T-cell (primary cell): ENCODE measurements at regions not wholly inside any gene's neighbourhood (a gene's known extent, or its start where the extent isn't known, plus 50 kb on each side); places are given as distances from the start of the nearest gene placed in this dataset.
"Not testable (repeated sequence)": the region's sequence is repeated elsewhere in the genome, so short reads cannot be mapped to it uniquely, and the experiment has no call there.

Experiments used
- ATAC-seq, 4 experiments: fragments of 200-7000 bp in 3 of 4; fragments of 150-1000 bp in 1 of 4; cut with Tn5 transposase; replicated peaks in 1 of 4; 1 replicate in 3 of 4; 2 replicates in 1 of 4; pipeline ENCODE4 v1.10.0; 2021; ENCODE audit warnings: moderate library complexity in 3 of 4, mild to moderate bottlenecking in 2 of 4, moderate number of reproducible peaks in 1 of 4
- CTCF ChIA-PET, 2 donors: fragments of 300-600 bp; sonication (Branson Sonifier 250); formaldehyde crosslinking; loops; one replicate each; lab custom pipeline; 2022; ENCODE audit warnings: antibody characterized with exemption in 2 of 2; lab: Charles Lee
- POLR2A ChIA-PET, 2 donors: fragments of 300-600 bp; sonication (Branson Sonifier 250); formaldehyde crosslinking; loops; one replicate each; lab custom pipeline; 2022; ENCODE audit warnings: antibody characterized with exemption in 2 of 2; lab: Charles Lee
- DNase-seq, 35 experiments: peaks; one replicate each; pipeline versions ENCODE4 v3.0.0 to v3.0.0-alpha.2; 2013 to 2023
- H3K27ac ChIP-seq: one replicate; pipeline ENCODE4 v1.5.1; 2013; ENCODE audit warnings: low read length
- H3K27me3 ChIP-seq, 2 experiments: replicated peaks in 1 of 2; 1 replicate in 1 of 2; 2 replicates in 1 of 2; pipeline versions ENCODE4 v1.6.1 to v1.7.0; 2013; ENCODE audit warnings: low read length in 1 of 2, mixed read lengths in 1 of 2; ENCODE audit not compliant: control insufficient read depth in 2 of 2, insufficient read depth in 2 of 2; ENCODE audit errors: extremely low read depth in 1 of 2
- H3K36me3 ChIP-seq, 2 donors: 1 replicate in 1 of 2; 2 replicates in 1 of 2; pipeline versions ENCODE4 v1.6.1 to v1.7.0; 2013; ENCODE audit warnings: low read length in 1 of 2; ENCODE audit not compliant: control insufficient read depth in 2 of 2, insufficient read depth in 1 of 2; ENCODE audit errors: extremely low read depth in 1 of 2
- H3K4me1 ChIP-seq, 2 experiments: 1 replicate in 1 of 2; 2 replicates in 1 of 2; pipeline versions ENCODE4 v1.6.1 to v1.7.0; 2013; ENCODE audit warnings: low read length in 2 of 2, mixed read lengths in 1 of 2; ENCODE audit not compliant: insufficient read depth in 2 of 2, control insufficient read depth in 1 of 2; ENCODE audit errors: extremely low read depth in 1 of 2
- H3K4me3 ChIP-seq, 2 donors: 1 replicate in 1 of 2; 2 replicates in 1 of 2; pipeline versions ENCODE4 v1.5.1 to v1.7.0; 2013; ENCODE audit warnings: mild to moderate bottlenecking in 2 of 2, low read length in 1 of 2, moderate library complexity in 1 of 2; ENCODE audit not compliant: control insufficient read depth in 1 of 2; ENCODE audit errors: extremely low read depth in 1 of 2
- H3K9me3 ChIP-seq: 2 replicates; pipeline ENCODE4 v1.7.0; 2013
- H3K27ac Mint-ChIP-seq, 2 donors: one replicate each; pipeline ENCODE4 v1.8.0; 2020 to 2021; ENCODE audit warnings: mild to moderate bottlenecking in 2 of 2, mixed read lengths in 2 of 2
- H3K27me3 Mint-ChIP-seq, 2 donors: one replicate each; pipeline ENCODE4 v1.8.0; 2021 to 2022; ENCODE audit warnings: mixed read lengths in 2 of 2
- H3K36me3 Mint-ChIP-seq: one replicate; pipeline ENCODE4 v1.8.0; 2021; ENCODE audit warnings: mixed read lengths
- H3K4me1 Mint-ChIP-seq, 3 donors: one replicate each; pipeline ENCODE4 v1.8.0; 2020 to 2022; ENCODE audit warnings: mixed read lengths in 3 of 3, mild to moderate bottlenecking in 1 of 3
- H3K4me3 Mint-ChIP-seq, 3 donors: one replicate each; pipeline ENCODE4 v1.8.0; 2020 to 2022; ENCODE audit warnings: mild to moderate bottlenecking in 3 of 3, mixed read lengths in 3 of 3, moderate library complexity in 3 of 3
- H3K9me3 Mint-ChIP-seq, 3 donors: one replicate each; pipeline ENCODE4 v1.8.0; 2020 to 2022; ENCODE audit warnings: mixed read lengths in 3 of 3
- WGBS: methylation state at CpG from one replicate; pipeline ENCODE4 v1.1.5; 2013; ENCODE audit warnings: missing lambda C conversion rate; ENCODE audit not compliant: insufficient coverage; 5-methylcytosine and 5-hydroxymethylcytosine counted together

- Mint-ChIP-seq H3K27ac (no peak overlapping the region), H3K4me3 (no peak overlapping the region), H3K9me3 (no peaks in the 10 kb centered on the region), H3K36me3 (no peaks in the 10 kb centered on the region), H3K27me3 (peaks cover 5 to 21% of the 10 kb centered on the region in 2 donors), H3K4me1 (no peaks in the 10 kb centered on the region)
- ATAC-seq (no peak), DNase-seq (no peak)
- peaks cover 0 to 3% of the 10 kb centered on the region in 2 experiments for H3K27me3 ChIP-seq
- POLR2A ChIA-PET, result no interaction called here
- WGBS, result no CpG with 5 or more reads among the region's 7 CpGs
- CTCF ChIA-PET, result no interaction called here
- no peak overlapping the region for H3K4me3 ChIP-seq
- no peaks in the 10 kb centered on the region for H3K9me3 ChIP-seq
- no peaks in the 10 kb centered on the region for H3K36me3 ChIP-seq
- H3K27ac ChIP-seq, result no peak overlapping the region
- H3K4me1 ChIP-seq, result no peaks in the 10 kb centered on the region
Observed at GRCh38 chr2:14999114-14999661, 366.7 kb downstream of the LRATD1 start.

DNA sequence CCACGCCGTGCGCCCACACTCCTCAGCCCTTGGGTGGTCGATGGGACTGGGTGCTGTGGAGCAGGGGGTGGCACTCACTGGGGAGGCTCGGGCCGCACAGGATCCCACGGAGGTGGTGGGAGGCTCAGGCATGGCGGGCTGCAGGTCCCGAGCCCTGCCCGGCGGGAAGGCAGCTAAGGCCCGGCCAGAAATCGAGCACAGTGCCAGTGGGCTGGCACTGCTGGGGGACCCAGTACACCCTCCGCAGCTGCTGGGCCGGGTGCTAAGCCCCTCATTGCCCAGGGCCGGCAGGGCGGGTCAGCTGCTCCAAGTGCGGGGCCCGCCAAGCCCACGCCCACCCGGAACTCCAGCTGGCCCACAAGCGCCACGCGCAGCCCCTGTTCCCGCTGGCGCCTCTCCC is 370.0 kb downstream of the LRATD1 start:
- H3K36me3 ChIP-seq, ATAC-seq, H3K9me3 Mint-ChIP-seq, POLR2A ChIA-PET, H3K27me3 Mint-ChIP-seq, H3K4me3 ChIP-seq, H3K36me3 Mint-ChIP-seq, H3K27ac ChIP-seq, H3K4me1 Mint-ChIP-seq, H3K27ac Mint-ChIP-seq, DNase-seq, H3K27me3 ChIP-seq, H3K4me3 Mint-ChIP-seq, CTCF ChIA-PET, H3K9me3 ChIP-seq, H3K4me1 ChIP-seq: not testable (repeated sequence)
- 89% methylated on average over 16 of the region's 26 CpGs for WGBS

DNA sequence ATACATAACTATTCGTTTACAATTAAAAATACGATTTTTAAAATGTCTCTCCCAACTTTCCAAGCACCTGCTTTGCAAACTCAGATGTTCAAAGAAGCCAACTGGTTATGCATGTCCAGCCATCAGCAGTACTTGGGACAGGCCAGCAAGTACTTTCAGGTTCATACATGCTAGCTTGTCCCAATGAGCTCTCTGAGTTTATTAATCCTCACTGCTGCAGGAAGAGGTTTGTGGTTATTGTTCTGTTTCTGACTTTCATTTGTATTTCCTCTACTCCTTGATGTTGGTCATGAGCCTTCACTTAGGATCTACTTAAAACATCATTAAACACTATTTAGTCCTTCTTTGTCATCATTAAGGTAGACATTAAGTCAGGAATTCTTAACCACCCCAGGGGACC is 374.1 kb downstream of the LRATD1 start:
- WGBS, result 86% methylated on average over 2 of the region's 2 CpGs
- H3K27ac Mint-ChIP-seq, result no peak overlapping the region
- peaks cover 3 to 7% (median 4%) of the 10 kb centered on the region in 3 donors for H3K9me3 Mint-ChIP-seq
- H3K36me3 ChIP-seq, result no peaks in the 10 kb centered on the region
- H3K27me3 ChIP-seq, result no peaks in the 10 kb centered on the region
- H3K27me3 Mint-ChIP-seq, result peaks cover 7 to 8% of the 10 kb centered on the region in 2 donors
- ATAC-seq (no peak), DNase-seq (no peak)
- no peak overlapping the region for H3K4me3 ChIP-seq
- peaks cover 4 to 6% (median 4%) of the 10 kb centered on the region in 3 donors for H3K4me1 Mint-ChIP-seq
- H3K4me3 Mint-ChIP-seq, result no peak overlapping the region
- ChIA-PET CTCF (no interaction called here), POLR2A (no interaction called here)
- no peaks in the 10 kb centered on the region for H3K9me3 ChIP-seq
- no peak overlapping the region for H3K27ac ChIP-seq
- no peaks in the 10 kb centered on the region for H3K4me1 ChIP-seq
- no peaks in the 10 kb centered on the region for H3K36me3 Mint-ChIP-seq

DNA sequence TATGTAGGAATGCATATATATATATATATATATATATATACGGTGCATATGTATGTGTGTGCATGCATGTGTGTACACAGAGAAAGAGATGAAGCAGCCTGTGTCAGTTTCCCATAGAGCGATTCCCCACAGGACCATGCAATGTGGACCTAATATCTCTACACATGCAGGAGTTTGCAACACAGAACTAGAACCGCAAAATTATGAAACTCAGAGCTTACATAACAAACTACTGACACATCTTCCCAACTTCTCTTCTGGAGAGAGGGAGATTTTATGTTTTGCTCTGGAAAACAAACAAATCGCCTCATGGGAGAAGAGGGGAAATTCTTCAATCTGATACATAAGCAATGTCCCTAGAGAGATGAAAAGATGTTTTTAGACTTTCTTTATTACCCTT is 377.2 kb downstream of the LRATD1 start:
- Mint-ChIP-seq H3K9me3 (peaks cover 9 to 16% (median 10%) of the 10 kb centered on the region in 3 donors), H3K4me3 (no peak overlapping the region), H3K27ac (no peak overlapping the region), H3K27me3 (peaks cover 8 to 9% of the 10 kb centered on the region in 2 donors), H3K36me3 (peaks cover 4% of the 10 kb centered on the region), H3K4me1 (peaks cover 4 to 6% (median 4%) of the 10 kb centered on the region in 3 donors)
- no peaks in the 10 kb centered on the region for H3K27me3 ChIP-seq
- ATAC-seq (no peak), DNase-seq (no peak)
- ChIA-PET CTCF (no interaction called here), POLR2A (interaction anchor here in 1 of 2 donors (1.1 kb wide), 1 partner anchor 16 kb away, joined by 6 read pairs; no protein-coding TSS in a partner anchor)
- no CpG with 5 or more reads among the region's 4 CpGs for WGBS
- no peak overlapping the region for H3K4me3 ChIP-seq
- H3K9me3 ChIP-seq, result no peaks in the 10 kb centered on the region
- H3K36me3 ChIP-seq, result no peaks in the 10 kb centered on the region
- H3K27ac ChIP-seq, result no peak overlapping the region
- H3K4me1 ChIP-seq, result no peaks in the 10 kb centered on the region

DNA sequence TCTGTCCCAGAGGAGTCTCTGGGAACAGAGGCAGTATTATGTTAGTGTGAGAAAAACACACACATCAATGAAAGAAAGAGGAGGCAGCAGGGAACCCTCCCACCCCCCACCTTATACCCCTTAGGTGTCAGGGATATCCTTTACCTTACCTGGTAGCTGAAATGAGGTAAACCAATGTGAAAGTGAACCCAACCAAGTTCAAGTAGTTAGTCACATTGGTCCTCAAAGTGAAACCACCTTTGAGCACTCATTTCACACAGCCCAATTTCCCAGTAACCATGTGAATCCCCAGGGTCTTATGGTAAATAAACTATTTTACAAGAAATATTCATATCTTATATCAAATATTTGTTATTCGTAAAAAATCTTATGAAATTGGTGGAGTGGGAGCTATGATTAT is 377.8 kb downstream of the LRATD1 start:
- H3K27ac ChIP-seq, result no peak overlapping the region
- Mint-ChIP-seq H3K27ac (no peak overlapping the region), H3K27me3 (peaks cover 8 to 9% of the 10 kb centered on the region in 2 donors), H3K36me3 (peaks cover 4% of the 10 kb centered on the region), H3K4me1 (peaks cover 4 to 6% (median 4%) of the 10 kb centered on the region in 3 donors), H3K9me3 (peaks cover 9 to 19% (median 10%) of the 10 kb centered on the region in 3 donors), H3K4me3 (no peak overlapping the region)
- POLR2A ChIA-PET, result interaction anchor here in 1 of 2 donors (1.1 kb wide), 1 partner anchor 15 kb away, joined by 6 read pairs; no protein-coding TSS in a partner anchor
- CTCF ChIA-PET, result no interaction called here
- no peaks in the 10 kb centered on the region for H3K9me3 ChIP-seq
- no peaks in the 10 kb centered on the region for H3K4me1 ChIP-seq
- no peaks in the 10 kb centered on the region for H3K36me3 ChIP-seq
- DNase-seq, result no peak
- H3K4me3 ChIP-seq, result no peak overlapping the region
- ATAC-seq, result no peak
- WGBS, result no CpG with 5 or more reads among the region's 1 CpG
- no peaks in the 10 kb centered on the region for H3K27me3 ChIP-seq

DNA sequence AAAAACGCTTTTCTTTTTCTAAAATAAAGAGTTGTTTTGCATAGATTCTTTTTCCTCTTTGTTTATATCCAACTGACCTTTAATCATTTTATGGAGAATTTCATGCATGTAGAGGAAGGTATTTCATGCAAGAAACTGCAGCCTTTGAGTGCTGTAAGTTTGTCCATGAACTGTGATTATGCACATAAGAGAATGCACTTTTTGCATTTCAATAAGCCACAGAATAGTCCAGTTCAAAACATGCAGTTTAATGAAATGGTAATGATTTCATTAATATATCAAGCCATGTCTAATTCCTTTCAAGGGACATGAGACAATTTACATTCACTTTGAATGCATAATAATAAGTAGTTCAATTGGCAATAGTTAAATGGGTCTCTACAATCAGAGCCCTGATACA is 386.3 kb downstream of the LRATD1 start:
- no peaks in the 10 kb centered on the region for H3K27me3 ChIP-seq
- peaks cover 0 to 16% (median 0%) of the 10 kb centered on the region in 3 donors for H3K9me3 Mint-ChIP-seq
- H3K36me3 ChIP-seq, result no peaks in the 10 kb centered on the region
- no peaks in the 10 kb centered on the region for H3K9me3 ChIP-seq
- H3K4me3 Mint-ChIP-seq, result no peak overlapping the region
- ChIA-PET POLR2A (no interaction called here), CTCF (no interaction called here)
- ATAC-seq (no peak), DNase-seq (no peak)
- H3K4me1 Mint-ChIP-seq, result no peaks in the 10 kb centered on the region
- H3K4me1 ChIP-seq, result no peaks in the 10 kb centered on the region
- no peak overlapping the region for H3K4me3 ChIP-seq
- H3K27ac ChIP-seq, result no peak overlapping the region
- no peaks in the 10 kb centered on the region for H3K27me3 Mint-ChIP-seq
- WGBS, result no CpG with 5 or more reads among the region's 1 CpG
- no peak overlapping the region for H3K27ac Mint-ChIP-seq
- H3K36me3 Mint-ChIP-seq, result no peaks in the 10 kb centered on the region
